ENCODE measurements at regions not wholly inside any gene's neighbourhood (a gene's known extent, or its start where the extent isn't known, plus 50 kb on each side); places are given as distances from the start of the nearest gene placed in this dataset.

DNA sequence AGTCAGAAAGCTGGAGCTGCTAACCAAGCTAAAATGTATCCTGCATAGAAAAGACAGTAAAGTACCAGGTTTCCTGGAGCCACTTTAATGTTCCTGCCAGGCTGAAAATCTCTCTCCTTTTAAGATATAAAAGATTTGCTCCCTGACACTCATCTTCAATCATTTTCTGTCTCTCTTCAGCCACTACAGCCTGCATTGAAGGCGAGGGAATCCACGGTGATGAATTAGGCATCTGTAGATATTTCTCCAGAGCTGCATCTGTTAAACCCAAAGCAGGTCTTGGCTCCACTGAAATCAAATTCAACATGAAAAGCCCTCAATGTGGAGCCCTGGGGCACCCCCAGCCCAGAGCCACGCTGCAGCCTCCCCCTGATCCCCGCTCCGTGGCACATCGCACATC lies 94.7 kb upstream of the CRHR1 start:
- no peak for DNase-seq

- DNase-seq = no peak
Observed at GRCh38 chr17:45690625-45691275, 93.4 kb upstream of the CRHR1 start.

DNA sequence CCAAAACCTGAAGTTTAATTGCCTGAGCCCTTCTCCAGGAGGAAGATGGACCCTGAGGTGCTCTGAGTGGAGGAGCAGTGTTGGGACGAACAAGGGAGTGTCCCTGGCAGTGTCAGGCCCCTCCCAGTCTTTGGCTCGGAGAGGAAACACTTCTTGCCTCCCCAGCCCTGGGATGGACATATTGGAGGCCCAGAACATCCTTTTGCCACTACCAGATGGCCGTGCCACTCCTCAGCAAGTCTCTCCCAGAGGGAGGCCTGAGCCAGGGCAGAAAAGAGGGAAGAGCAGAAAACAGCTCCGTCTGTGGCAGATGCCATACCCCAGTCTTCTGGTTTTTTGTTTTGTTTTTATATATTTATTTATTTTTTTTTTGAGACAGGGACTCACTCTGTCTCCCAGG lies 91.5 kb upstream of the CRHR1 start:
- DNase-seq = no peak

- DNase-seq = no peak
Observed at GRCh38 chr17:45693792-45694191, 90.3 kb upstream of the CRHR1 start.

GRCh38 chr17:45696442-45696841 lies 87.7 kb upstream of the CRHR1 start:
- DNase-seq = no peak

DNA sequence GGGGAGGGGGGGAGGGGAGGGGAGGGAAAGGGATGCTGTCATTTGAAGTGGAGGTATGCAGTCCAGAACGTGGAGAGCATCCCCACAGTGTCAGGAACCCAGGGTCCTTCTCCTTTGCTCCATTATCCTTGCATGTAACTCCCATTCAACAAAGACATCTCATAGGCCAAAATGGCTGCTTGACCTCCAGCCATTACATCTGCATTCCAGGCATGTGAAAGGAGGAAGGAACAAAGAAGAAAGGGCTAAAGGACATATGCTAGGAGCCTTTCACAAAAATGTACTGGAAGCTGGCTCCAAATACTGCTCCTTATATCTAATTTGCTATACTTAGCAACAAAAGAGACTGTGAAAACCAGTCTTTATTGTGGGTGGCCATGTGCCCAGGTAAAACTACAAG lies 87.0 kb upstream of the CRHR1 start:
- no peak for DNase-seq

DNA sequence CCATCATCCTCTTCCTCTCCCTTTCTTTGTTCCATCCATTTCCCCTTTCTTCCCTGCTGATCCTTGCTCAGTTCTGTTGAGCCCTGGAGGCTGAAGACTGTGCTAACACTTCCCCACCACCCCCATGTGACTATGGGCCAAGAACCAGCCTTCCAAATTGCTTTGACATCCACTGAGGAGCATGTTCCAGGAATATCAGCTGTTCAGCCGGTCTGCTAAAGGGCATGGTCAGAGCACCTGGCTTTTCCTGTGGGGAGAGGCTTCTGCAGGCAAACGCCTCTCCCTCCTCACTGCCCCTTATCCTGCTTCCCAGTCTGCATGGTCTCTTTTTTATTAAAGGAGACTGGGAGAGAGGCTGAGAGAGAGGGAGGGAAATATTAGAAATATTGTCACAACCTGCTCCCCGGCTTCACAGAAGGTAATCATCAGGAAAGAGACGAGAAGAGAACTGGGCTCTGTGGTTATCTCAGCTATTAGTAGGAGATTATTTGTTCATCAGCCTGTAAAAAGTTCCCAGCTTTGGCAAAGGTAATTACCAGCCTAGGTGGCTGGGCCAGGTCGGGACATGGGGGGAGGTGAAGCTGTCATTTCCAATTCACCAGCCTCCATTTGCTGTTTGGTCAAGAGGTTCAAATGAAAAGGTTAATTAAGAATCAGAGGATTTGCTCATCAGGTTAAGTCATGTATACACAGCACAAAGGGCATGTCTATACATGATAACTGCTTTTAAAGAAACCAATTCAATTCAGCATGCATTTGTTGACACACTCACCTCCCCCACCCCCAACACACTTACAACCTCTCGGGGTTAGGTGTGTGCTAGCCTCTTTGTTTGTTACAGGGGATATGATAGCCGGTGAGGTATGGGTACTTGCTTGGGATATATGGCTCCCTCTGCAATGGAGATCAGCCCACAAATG lies 83.7 kb upstream of the CRHR1 start:
- DNase-seq = no peak

DNA sequence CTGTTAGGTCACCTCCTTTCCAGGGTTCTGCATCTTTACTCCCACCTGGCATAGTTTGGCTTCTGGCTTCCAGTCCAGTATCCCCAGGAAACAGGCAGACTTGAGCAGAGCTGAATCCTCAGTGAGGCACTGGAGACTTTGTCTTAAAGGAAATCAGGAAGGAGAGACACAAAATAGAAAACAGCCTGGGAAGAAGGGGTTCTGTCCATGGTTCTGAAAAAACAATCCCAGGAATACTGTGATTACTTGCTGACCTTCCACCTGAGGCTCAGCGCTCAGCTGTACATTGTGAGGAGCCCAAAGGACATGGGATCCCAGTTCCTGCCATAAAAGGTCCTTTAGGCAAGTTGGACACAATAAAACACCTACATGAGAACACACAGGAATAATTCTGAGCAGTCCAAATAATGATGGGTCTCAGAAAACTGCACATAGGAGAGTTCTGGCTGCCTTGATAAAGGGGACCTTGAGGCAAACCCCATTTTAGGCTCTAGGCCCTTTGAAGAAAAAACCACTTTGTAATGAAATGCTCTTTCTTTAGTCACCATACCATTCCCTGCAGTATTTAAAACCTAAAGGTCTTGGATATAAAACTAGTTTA lies 81.4 kb upstream of the CRHR1 start:
- DNase-seq = no peak

GRCh38 chr17:45703348-45703747 lies 80.8 kb upstream of the CRHR1 start:
- no peak for DNase-seq

DNA sequence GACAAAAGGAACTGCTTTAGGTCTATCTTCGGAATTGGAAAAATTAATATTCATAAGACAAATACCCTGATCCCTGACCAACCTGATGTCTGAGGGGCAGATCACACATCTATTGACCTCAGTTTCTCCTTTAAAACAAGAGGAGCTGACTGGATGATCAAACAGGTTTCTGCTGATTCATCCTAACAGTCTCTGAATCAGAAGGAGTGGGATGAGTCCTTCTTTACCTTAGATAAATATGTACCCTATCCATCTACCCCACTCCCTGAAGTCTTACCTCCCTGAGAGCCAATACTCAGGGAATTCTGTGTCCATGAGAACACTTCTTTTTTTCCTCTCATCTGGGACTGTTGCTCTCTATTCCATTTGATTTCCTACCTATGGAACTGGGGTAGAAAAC lies 80.3 kb upstream of the CRHR1 start:
- DNase-seq = no peak

DNA sequence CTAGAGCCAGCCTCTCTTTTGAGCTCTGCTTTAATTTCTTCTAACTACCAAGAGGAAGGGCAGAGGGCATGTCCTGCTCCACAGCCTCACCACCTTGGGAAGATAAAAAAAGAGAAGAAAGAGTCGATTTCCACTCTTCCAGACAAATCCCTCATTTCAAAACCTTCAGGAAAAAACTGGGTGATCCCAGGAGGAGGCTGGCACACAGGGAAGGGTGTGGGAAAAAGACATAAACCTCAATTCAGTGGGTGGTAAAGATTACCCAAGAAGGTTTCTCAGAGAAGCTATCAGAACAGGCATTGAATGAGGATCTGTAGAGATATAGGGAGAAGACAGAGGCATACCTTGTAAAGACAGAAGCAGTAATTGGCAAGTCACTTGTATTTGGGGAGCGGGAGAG lies 79.9 kb upstream of the CRHR1 start:
- DNase-seq = no peak

DNA sequence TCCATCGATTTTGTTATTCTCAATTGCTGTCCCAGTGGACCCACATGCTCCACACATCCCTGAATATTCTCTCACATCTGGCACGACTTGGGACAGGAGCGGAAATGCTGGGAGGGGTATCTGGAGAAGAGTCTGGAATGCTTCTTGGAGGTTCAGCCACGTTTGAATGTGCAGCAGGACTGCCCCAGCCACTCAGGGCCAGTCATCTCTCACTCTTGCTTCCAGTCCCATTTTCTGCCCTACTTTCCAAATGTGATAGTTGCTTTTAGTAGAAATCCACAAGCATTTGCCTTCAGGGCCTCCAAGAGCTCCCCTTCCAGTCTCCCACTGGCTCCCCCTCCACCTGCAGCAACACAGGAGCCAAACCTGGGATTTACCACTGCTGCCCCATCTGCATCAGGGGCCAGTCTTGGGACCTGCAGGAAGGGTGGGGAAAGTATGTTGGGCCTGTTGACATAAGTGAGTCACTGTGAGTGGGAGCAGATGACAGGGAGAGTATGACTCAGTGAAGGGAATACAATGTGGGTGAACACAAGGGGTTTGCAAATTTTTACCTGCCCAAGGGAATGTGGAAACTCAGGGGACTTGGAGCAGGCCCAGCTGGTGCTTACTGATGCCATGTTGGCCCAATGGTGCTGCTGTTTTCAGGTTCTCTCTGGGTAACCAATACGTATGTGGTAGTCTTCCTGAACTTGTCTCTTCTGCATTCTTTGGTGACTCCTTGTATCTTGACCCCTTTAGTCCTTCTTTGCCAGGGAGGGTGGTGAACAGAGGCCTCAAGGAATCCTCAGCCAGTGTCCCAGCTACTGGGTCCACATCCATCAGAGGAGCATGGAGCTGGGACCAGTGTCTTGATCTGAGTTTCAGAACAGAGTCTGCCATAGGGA lies 78.8 kb upstream of the CRHR1 start:
- no peak for DNase-seq

DNA sequence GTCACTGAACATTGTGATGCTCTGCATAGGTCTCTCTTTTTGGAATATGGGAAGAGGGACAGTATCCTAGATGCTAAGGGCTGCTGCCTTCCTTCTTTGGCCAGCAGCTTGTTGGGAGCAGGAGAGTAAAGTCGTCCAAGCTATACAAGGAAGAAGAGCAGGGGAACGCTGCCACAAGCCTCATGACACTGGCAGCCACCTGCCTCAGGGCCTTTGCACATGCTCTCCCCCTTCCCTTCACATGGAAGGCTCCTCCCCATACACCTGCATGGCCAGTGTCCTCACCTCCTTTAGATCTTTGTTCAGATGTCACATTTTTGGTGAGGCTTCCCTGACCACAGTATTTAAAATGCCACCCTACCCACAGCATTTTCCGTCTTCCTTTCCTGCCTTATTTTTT lies 78.1 kb upstream of the CRHR1 start:
- DNase-seq = no peak

DNA sequence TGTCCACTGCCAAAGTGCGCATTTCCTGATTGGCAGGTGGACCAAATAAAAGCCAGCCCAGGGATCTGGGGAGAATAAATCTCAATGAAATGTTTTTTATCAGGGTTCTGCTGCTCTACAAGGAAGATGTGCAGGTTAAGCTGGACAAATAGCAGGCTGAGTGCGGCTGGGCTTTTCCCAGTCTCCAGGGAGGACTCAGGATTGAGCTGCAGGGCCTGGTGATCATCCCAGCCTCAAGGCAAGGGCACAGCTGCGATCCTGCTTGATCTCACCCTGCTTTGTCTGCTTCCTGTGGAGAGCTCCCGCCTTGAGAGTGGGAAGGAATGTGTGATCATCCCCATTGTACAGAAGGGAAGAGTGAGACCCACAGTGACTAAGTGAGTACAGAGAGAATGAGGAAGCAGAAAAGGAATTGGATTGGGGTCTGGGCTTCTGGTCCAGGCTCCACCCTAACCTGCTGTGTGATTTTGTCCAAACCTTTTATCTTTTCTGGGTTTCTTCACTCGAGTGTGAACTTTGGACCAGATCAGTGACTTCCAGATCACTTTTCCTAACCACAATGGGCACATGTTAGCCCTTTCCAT lies 75.3 kb upstream of the CRHR1 start:
- DNase-seq = no peak

GRCh38 chr17:45709728-45710288 lies 74.3 kb upstream of the CRHR1 start:
- no peak for DNase-seq

DNA sequence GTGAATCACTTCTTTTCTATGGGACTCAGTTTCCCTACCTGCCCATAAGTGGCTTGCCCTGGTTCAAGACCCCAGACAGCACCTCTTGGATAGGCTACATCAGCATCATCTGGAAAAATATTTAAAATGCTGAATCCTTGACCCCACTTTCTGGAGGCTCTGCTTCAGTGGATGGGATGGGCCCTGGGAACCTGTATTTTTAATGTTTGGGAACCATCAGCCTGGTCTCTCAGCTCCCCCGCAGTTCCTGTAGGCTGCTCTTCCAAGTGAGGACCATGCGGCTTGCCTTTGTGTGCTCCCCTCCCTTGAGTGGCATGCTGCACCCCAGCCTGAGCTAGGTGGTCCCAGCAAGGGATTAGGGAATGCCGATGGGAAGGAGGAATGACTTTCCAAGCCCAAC lies 68.3 kb upstream of the CRHR1 start:
- no peak for DNase-seq

GRCh38 chr17:45718791-45719190 lies 65.3 kb upstream of the CRHR1 start:
- DNase-seq = no peak

- DNase-seq = no peak
Observed at GRCh38 chr17:45719335-45720071, 64.6 kb upstream of the CRHR1 start.

DNA sequence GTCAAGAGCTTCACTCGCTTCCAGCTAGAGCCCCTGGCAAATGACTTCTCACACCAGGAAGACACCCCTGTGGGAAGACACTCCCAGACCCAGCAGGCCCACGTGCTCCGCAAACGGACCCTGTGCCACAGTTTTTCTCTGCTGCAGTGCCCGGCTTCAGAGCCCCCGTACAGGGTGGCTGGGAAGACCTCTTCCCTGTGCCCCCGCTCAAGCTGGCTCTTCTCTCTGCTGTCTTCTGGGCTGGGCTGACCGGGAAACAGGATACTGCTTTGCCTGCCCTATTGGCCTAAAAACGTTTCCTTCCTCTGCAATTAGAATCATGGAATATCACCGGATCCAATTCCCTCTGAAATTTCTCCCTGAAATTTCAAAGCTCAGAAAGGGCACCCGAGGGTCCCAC lies 63.7 kb upstream of the CRHR1 start:
- no peak for DNase-seq

GRCh38 chr17:45722161-45722560 lies 62.0 kb upstream of the CRHR1 start:
- no peak for DNase-seq

GRCh38 chr17:45729294-45729907 lies 54.7 kb upstream of the CRHR1 start:
- DNase-seq = no peak
